Uterus (tissue), 3 donors: ENCODE measurements at regions not wholly inside any gene's neighbourhood (a gene's known extent, or its start where the extent isn't known, plus 50 kb on each side); places are given as distances from the start of the nearest gene placed in this dataset.

Source experiments
- DNase-seq, 2 donors: peaks; one replicate each; pipeline ENCODE4 v3.0.0-alpha.2; 2019 to 2020
- H3K27ac ChIP-seq, 2 donors: fragments of 200-600 bp; sonication (generic); 1 replicate in 1 of 2; 2 replicates in 1 of 2; pipeline ENCODE4 v1.5.1; 2016 to 2018
- H3K27me3 ChIP-seq, 2 donors: fragments of 200-600 bp; sonication (generic); one replicate each; pipeline ENCODE4 v1.5.1; 2018 to 2019; ENCODE audit warnings: control low read depth in 1 of 2
- H3K36me3 ChIP-seq, 2 donors: fragments of 200-600 bp; sonication (generic); one replicate each; pipeline ENCODE4 v1.5.1; 2019; ENCODE audit warnings: control low read depth in 1 of 2
- H3K4me1 ChIP-seq, 2 donors: fragments of 200-600 bp; sonication (generic); one replicate each; pipeline ENCODE4 v1.5.1; 2018 to 2019; ENCODE audit warnings: control low read depth in 1 of 2
- H3K4me3 ChIP-seq, 2 donors: fragments of 200-600 bp; sonication (generic); 1 replicate in 1 of 2; 2 replicates in 1 of 2; pipeline ENCODE4 v1.5.1; 2018 to 2019; ENCODE audit warnings: mild to moderate bottlenecking in 1 of 2
- H3K9me3 ChIP-seq, 2 donors: fragments of 200-600 bp; sonication (generic); one replicate each; pipeline ENCODE4 v1.5.1; 2019; ENCODE audit warnings: control low read depth in 1 of 2
- CTCF ChIP-seq, 4 experiments: fragments of 200-600 bp in 2 of 4; fragments of 450-650 bp in 2 of 4; sonication (generic) in 2 of 4; IDR thresholded peaks; one replicate each; pipeline ENCODE4 v1.5.1; 2016 to 2019; ENCODE audit warnings: antibody characterized with exemption in 4 of 4, mild to moderate bottlenecking in 2 of 4, moderate library complexity in 1 of 4
- POLR2A ChIP-seq, 2 donors: fragments of 450-650 bp; IDR thresholded peaks; one replicate each; pipeline ENCODE4 v1.6.1; 2016; ENCODE audit warnings: antibody characterized with exemption in 2 of 2, mild to moderate bottlenecking in 1 of 2, moderate library complexity in 1 of 2
- intact Hi-C: fragments of 100-400 bp; cut with DNase I; formaldehyde crosslinking; loops from one replicate; pipeline ENCODE4 v1.15.1; 2023; ENCODE audit warnings: low total_unique reads
- donor health status: DM: yes; HTN: yes; CAD: no.

DNA sequence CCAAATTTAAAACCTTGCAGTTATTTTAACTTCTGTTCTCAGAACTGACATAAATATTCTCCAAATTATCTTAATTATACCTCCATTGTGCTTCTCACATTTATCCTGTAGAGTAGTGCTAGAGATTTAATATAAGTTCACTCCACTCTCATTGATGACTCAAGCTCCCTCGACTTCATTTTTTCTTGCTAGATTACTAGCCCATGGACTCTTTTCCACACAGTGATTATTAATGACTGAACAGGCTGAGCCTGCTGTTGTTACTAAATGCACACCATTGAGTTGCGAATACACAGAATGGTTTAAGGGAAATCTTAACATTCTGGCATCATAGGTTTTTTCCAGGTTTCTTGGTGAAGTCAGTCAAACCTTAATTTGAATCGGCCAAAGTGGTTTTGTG lies 179.5 kb upstream of the AKR1E2 start:
- Histone ChIP-seq H3K4me1 (no peaks in the 10 kb centered on the region), H3K9me3 (no peaks in the 10 kb centered on the region), H3K4me3 (no peak overlapping the region), H3K27me3 (no peaks in the 10 kb centered on the region), H3K27ac (no peak overlapping the region), H3K36me3 (no peaks in the 10 kb centered on the region)
- TF ChIP-seq POLR2A (IDR thresholded peaks at IDR 0.05), result no peak
- TF ChIP-seq CTCF (IDR thresholded peaks at IDR 0.05), result no peak
- intact Hi-C loops, result no loop called here
- DNase-seq, result no peak

DNA sequence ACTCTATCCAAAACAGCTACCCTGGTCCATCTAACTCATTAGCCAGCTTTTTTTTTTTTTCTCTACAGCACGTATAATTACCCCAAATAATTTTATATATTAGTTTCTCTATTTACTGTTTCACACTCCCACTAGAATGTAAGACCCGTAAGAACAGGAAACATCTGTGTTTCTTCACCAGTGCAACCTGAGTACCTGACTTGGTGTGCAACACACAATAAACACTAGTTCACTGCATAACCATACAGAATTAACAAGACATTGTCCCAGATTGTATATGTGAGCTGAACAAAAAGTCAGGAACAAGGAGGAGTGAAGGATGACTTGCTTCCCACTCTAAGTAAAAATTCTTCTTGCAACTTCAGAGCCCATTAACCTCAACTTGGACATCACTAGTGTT lies 180.2 kb upstream of the AKR1E2 start:
- Histone ChIP-seq H3K4me1 (no peaks in the 10 kb centered on the region), H3K9me3 (no peaks in the 10 kb centered on the region), H3K36me3 (no peaks in the 10 kb centered on the region), H3K27ac (no peak overlapping the region), H3K4me3 (no peak overlapping the region), H3K27me3 (no peaks in the 10 kb centered on the region)
- no peak for TF ChIP-seq CTCF (IDR thresholded peaks at IDR 0.05)
- TF ChIP-seq POLR2A (IDR thresholded peaks at IDR 0.05), result no peak
- DNase-seq, result no peak
- intact Hi-C loops, result no loop called here

GRCh38 chr10:4643471-4643870 lies 182.5 kb upstream of the AKR1E2 start:
- Histone ChIP-seq H3K27ac (no peak overlapping the region), H3K27me3 (no peaks in the 10 kb centered on the region), H3K4me3 (no peak overlapping the region), H3K9me3 (no peaks in the 10 kb centered on the region), H3K36me3 (no peaks in the 10 kb centered on the region), H3K4me1 (no peaks in the 10 kb centered on the region)
- intact Hi-C loops, result no loop called here
- no peak for TF ChIP-seq CTCF (IDR thresholded peaks at IDR 0.05)
- TF ChIP-seq POLR2A (IDR thresholded peaks at IDR 0.05), result no peak
- no peak for DNase-seq

- Histone ChIP-seq H3K27ac (no peak overlapping the region), H3K36me3 (no peaks in the 10 kb centered on the region), H3K27me3 (no peaks in the 10 kb centered on the region), H3K4me3 (no peak overlapping the region), H3K4me1 (no peaks in the 10 kb centered on the region), H3K9me3 (no peaks in the 10 kb centered on the region)
- DNase-seq, result no peak
- intact Hi-C loops, result no loop called here
- TF ChIP-seq POLR2A (IDR thresholded peaks at IDR 0.05), result no peak
- TF ChIP-seq CTCF (IDR thresholded peaks at IDR 0.05), result no peak
Observed at GRCh38 chr10:4639960-4640359, 186.0 kb upstream of the AKR1E2 start.

- Histone ChIP-seq H3K4me1 (no peaks in the 10 kb centered on the region), H3K27ac (no peak overlapping the region), H3K4me3 (no peak overlapping the region), H3K27me3 (no peaks in the 10 kb centered on the region), H3K9me3 (no peaks in the 10 kb centered on the region), H3K36me3 (no peaks in the 10 kb centered on the region)
- intact Hi-C loops, result no loop called here
- no peak for TF ChIP-seq POLR2A (IDR thresholded peaks at IDR 0.05)
- TF ChIP-seq CTCF (IDR thresholded peaks at IDR 0.05), result no peak
- no peak for DNase-seq
Observed at GRCh38 chr10:4638099-4638498, 187.9 kb upstream of the AKR1E2 start.
